IMR-90 (cell line): ENCODE measurements at regions not wholly inside any gene's neighbourhood (a gene's known extent, or its start where the extent isn't known, plus 50 kb on each side); places are given as distances from the start of the nearest gene placed in this dataset.

Source experiments
- BHLHE40 ChIP-seq: fragments of 150-350 bp; IDR thresholded peaks from 2 replicates; pipeline ENCODE4 v1.6.1; 2016; ENCODE audit warnings: mild to moderate bottlenecking, low read depth, low read length
- CEBPB ChIP-seq: IDR thresholded peaks from 2 replicates; pipeline ENCODE4 v1.6.1; 2012; ENCODE audit warnings: low read depth, low read length, improper control_type of control experiment
- CHD1 ChIP-seq: IDR thresholded peaks from 2 replicates; pipeline ENCODE4 v1.6.1; 2012; ENCODE audit warnings: low read depth, low read length, improper control_type of control experiment
- CTCF ChIP-seq: conservative IDR thresholded peaks from 2 replicates; pipeline ENCODE4 v1.5.1; 2012; ENCODE audit warnings: mild to moderate bottlenecking, low read depth, low read length, improper control_type of control experiment
- MXI1 ChIP-seq: IDR thresholded peaks from 2 replicates; pipeline ENCODE4 v1.6.1; 2012; ENCODE audit warnings: low read depth, mild to moderate bottlenecking, low read length, moderate library complexity, borderline replicate concordance
- POLR2A ChIP-seq: IDR thresholded peaks from 2 replicates; pipeline ENCODE4 v1.6.1; 2012; ENCODE audit warnings: mild to moderate bottlenecking, low read depth, low read length
- RAD21 ChIP-seq: IDR thresholded peaks from 2 replicates; pipeline ENCODE4 v1.6.1; 2012; ENCODE audit warnings: low read length, improper control_type of control experiment
- RCOR1 ChIP-seq: IDR thresholded peaks from 2 replicates; pipeline ENCODE4 v1.6.1; 2012; ENCODE audit warnings: mild to moderate bottlenecking, low read length, improper control_type of control experiment; ENCODE audit not compliant: insufficient replicate concordance
- RFX5 ChIP-seq: IDR thresholded peaks from 2 replicates; pipeline ENCODE4 v1.8.0; 2012; ENCODE audit warnings: low read depth, mild to moderate bottlenecking, low read length, moderate library complexity
- USF2 ChIP-seq: fragments of 150-350 bp; IDR thresholded peaks from 2 replicates; pipeline ENCODE4 v1.6.1; 2017; ENCODE audit warnings: mild to moderate bottlenecking, antibody characterized with exemption, low read length, low read depth

- TF ChIP-seq CTCF (peak; percentile 40), BHLHE40 (no peak), POLR2A (no peak), USF2 (no peak), CEBPB (no peak), CHD1 (no peak), RCOR1 (no peak), MXI1 (no peak), RAD21 (peak; percentile 26), RFX5 (no peak)
Measured at GRCh38 chrX:65034668-65035445, 58.6 kb upstream of the ZC4H2 start, which contains the start of gene ZC3H12B.
